Spleen (tissue), 7 donors: ENCODE measurements at regions not wholly inside any gene's neighbourhood (a gene's known extent, or its start where the extent isn't known, plus 50 kb on each side); places are given as distances from the start of the nearest gene placed in this dataset.

Source experiments
- CTCF ChIP-seq, 11 experiments: fragments of 200-600 bp in 7 of 11; fragments of 450-650 bp in 4 of 11; sonication (generic) in 4 of 11; IDR thresholded peaks in 8 of 11; conservative IDR thresholded peaks in 3 of 11; 1 replicate in 7 of 11; 2 replicates in 4 of 11; pipeline versions ENCODE4 v1.4.0 to v1.8.0; 2016 to 2021; ENCODE audit warnings: antibody characterized with exemption in 11 of 11, inconsistent platforms in 4 of 11, mild to moderate bottlenecking in 1 of 11
- POLR2A ChIP-seq, 3 donors: fragments of 450-650 bp; IDR thresholded peaks; one replicate each; pipeline ENCODE4 v1.5.1; 2017; ENCODE audit warnings: antibody characterized with exemption in 3 of 3, mild to moderate bottlenecking in 1 of 3
- POLR2AphosphoS5 ChIP-seq, 3 donors: sonication (generic); formaldehyde crosslinking; IDR thresholded peaks; one replicate each; pipeline ENCODE4 v1.5.1; 2017; ENCODE audit warnings: antibody characterized with exemption in 3 of 3
- donor health status: DM: no; HTN: no; CAD: no; lungs with moderate emphysema.
- donor health status: DM: no; HTN: no; CAD: no.
- donor health status: DM: no; HTN: no; CAD: no.

- no peak for TF ChIP-seq CTCF (IDR thresholded peaks at IDR 0.05 in 8 of 11, conservative IDR thresholded peaks at IDR 0.05 in 3 of 11)
- no peak for TF ChIP-seq POLR2A (IDR thresholded peaks at IDR 0.05)
- no peak for TF ChIP-seq POLR2AphosphoS5 (IDR thresholded peaks at IDR 0.05)
Observed at GRCh38 chr5:52282647-52283046, 505.1 kb upstream of the ITGA1 start.
